ENCODE measurements at regions not wholly inside any gene's neighbourhood (a gene's known extent, or its start where the extent isn't known, plus 50 kb on each side); places are given as distances from the start of the nearest gene placed in this dataset.

GRCh38 chr2:52881606-52882005 is 886.0 kb upstream of the CHAC2 start:
- TF ChIP-seq CTCF (IDR thresholded peaks at IDR 0.05; ENCODE audit: poor library complexity) (no peak), EZH2 (IDR thresholded peaks at IDR 0.05; ENCODE audit: borderline replicate concordance) (no peak), EZH2phosphoT487 (IDR thresholded peaks at IDR 0.05; ENCODE audit: low read depth, severe bottlenecking, unreplicated experiment) (no peak)
